ENCODE measurements at regions not wholly inside any gene's neighbourhood (a gene's known extent, or its start where the extent isn't known, plus 50 kb on each side); places are given as distances from the start of the nearest gene placed in this dataset.

- H3K27me3 ChIP-seq (ENCODE audit: control insufficient read depth in 3 of 3, insufficient read depth in 3 of 3, low read length in 2 of 3), result no peaks in the 10 kb centered on the region
- DNase-seq, result no peak
- no peak for ATAC-seq (ENCODE audit: insufficient read depth, low FRiP score)
- H3K27ac ChIP-seq (ENCODE audit: low read depth in 1 of 2, low read length in 1 of 2), result no peak overlapping the region
- H3K9ac ChIP-seq (ENCODE audit: insufficient read depth in 1 of 2, low read length in 2 of 2), result no peak overlapping the region
- TF ChIP-seq, protein P1, sequence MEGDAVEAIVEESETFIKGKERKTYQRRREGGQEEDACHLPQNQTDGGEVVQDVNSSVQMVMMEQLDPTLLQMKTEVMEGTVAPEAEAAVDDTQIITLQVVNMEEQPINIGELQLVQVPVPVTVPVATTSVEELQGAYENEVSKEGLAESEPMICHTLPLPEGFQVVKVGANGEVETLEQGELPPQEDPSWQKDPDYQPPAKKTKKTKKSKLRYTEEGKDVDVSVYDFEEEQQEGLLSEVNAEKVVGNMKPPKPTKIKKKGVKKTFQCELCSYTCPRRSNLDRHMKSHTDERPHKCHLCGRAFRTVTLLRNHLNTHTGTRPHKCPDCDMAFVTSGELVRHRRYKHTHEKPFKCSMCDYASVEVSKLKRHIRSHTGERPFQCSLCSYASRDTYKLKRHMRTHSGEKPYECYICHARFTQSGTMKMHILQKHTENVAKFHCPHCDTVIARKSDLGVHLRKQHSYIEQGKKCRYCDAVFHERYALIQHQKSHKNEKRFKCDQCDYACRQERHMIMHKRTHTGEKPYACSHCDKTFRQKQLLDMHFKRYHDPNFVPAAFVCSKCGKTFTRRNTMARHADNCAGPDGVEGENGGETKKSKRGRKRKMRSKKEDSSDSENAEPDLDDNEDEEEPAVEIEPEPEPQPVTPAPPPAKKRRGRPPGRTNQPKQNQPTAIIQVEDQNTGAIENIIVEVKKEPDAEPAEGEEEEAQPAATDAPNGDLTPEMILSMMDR (IDR thresholded peaks at IDR 0.05; ENCODE audit: control extremely low read depth, extremely low read depth), result no peak
- no peaks in the 10 kb centered on the region for H3K36me3 ChIP-seq (ENCODE audit: control insufficient read depth in 4 of 4, insufficient read depth in 4 of 4, low read length in 4 of 4)
- whole genome bisulfite sequencing, 2 donors, result 75 to 76% methylated on average over 1 of the region's 1 CpG
- H3K9me3 ChIP-seq (ENCODE audit: control insufficient read depth in 4 of 4, insufficient read depth in 3 of 4, low read length in 3 of 4), result no peaks in the 10 kb centered on the region
- H3K4me1 ChIP-seq (ENCODE audit: control insufficient read depth in 5 of 5, insufficient read depth in 5 of 5, low read length in 5 of 5), result no peaks in the 10 kb centered on the region
- no peak overlapping the region for H3K4me3 ChIP-seq
Measured at GRCh38 chr6:94414041-94414440, 994.7 kb upstream of the EPHA7 start.

- TF ChIP-seq, protein P1 (IDR thresholded peaks at IDR 0.05; ENCODE audit: control extremely low read depth, extremely low read depth), result no peak
- Histone ChIP-seq H3K36me3 (ENCODE audit: control insufficient read depth in 4 of 4, insufficient read depth in 4 of 4, low read length in 4 of 4) (no peaks in the 10 kb centered on the region), H3K4me1 (ENCODE audit: control insufficient read depth in 5 of 5, insufficient read depth in 5 of 5, low read length in 5 of 5) (no peaks in the 10 kb centered on the region), H3K9ac (ENCODE audit: insufficient read depth in 1 of 2, low read length in 2 of 2) (no peak overlapping the region), H3K27ac (ENCODE audit: low read depth in 1 of 2, low read length in 1 of 2) (no peak overlapping the region), H3K9me3 (ENCODE audit: control insufficient read depth in 4 of 4, insufficient read depth in 3 of 4, low read length in 3 of 4) (no peaks in the 10 kb centered on the region), H3K27me3 (ENCODE audit: control insufficient read depth in 3 of 3, insufficient read depth in 3 of 3, low read length in 2 of 3) (no peaks in the 10 kb centered on the region), H3K4me3 (no peak overlapping the region)
- DNase-seq (no peak), ATAC-seq (ENCODE audit: insufficient read depth, low FRiP score) (no peak)
- 36 to 38% methylated on average over 3 of the region's 3 CpGs for WGBS, 2 donors
Measured at GRCh38 chr6:94401311-94401710, 982.0 kb upstream of the EPHA7 start.

DNA sequence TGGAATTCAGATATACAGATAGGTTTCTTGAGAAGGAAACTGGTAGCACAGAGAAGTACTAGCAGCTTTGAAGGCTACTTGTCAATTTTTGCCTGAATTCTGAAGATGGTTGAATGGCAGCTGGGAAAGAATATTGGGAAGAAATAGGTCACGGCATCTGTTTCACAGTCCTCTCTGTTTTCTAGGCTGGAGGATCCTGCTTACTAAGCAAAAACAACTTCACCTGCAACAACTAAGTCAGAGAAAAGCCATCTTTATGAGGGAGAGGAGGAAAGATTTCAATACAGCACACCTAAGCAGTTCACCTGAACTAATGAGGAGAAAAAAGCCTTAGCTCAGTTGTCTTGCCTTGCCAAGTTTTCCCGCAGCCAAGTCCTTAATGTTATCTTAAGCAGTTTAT is 975.5 kb upstream of the EPHA7 start:
- no peak overlapping the region for H3K4me3 ChIP-seq
- no peak for DNase-seq
- no peak overlapping the region for H3K27ac ChIP-seq (ENCODE audit: low read depth in 1 of 2, low read length in 1 of 2)
- TF ChIP-seq, protein P1 (IDR thresholded peaks at IDR 0.05; ENCODE audit: control extremely low read depth, extremely low read depth), result no peak
- H3K4me1 ChIP-seq (ENCODE audit: control insufficient read depth in 5 of 5, insufficient read depth in 5 of 5, low read length in 5 of 5), result no peaks in the 10 kb centered on the region
- ATAC-seq (ENCODE audit: insufficient read depth, low FRiP score), result no peak
- WGBS, 2 donors, result 80 to 87% methylated on average over 2 of the region's 2 CpGs
- no peak overlapping the region for H3K9ac ChIP-seq (ENCODE audit: insufficient read depth in 1 of 2, low read length in 2 of 2)
- H3K27me3 ChIP-seq (ENCODE audit: control insufficient read depth in 3 of 3, insufficient read depth in 3 of 3, low read length in 2 of 3), result no peaks in the 10 kb centered on the region
- no peaks in the 10 kb centered on the region for H3K9me3 ChIP-seq (ENCODE audit: control insufficient read depth in 4 of 4, insufficient read depth in 3 of 4, low read length in 3 of 4)
- no peaks in the 10 kb centered on the region for H3K36me3 ChIP-seq (ENCODE audit: control insufficient read depth in 4 of 4, insufficient read depth in 4 of 4, low read length in 4 of 4)

GRCh38 chr6:94389218-94389617 is 969.9 kb upstream of the EPHA7 start:
- Histone ChIP-seq H3K4me3 (no peak overlapping the region), H3K9me3 (ENCODE audit: control insufficient read depth in 4 of 4, insufficient read depth in 3 of 4, low read length in 3 of 4) (no peaks in the 10 kb centered on the region), H3K4me1 (ENCODE audit: control insufficient read depth in 5 of 5, insufficient read depth in 5 of 5, low read length in 5 of 5) (no peaks in the 10 kb centered on the region), H3K36me3 (ENCODE audit: control insufficient read depth in 4 of 4, insufficient read depth in 4 of 4, low read length in 4 of 4) (no peaks in the 10 kb centered on the region), H3K27me3 (ENCODE audit: control insufficient read depth in 3 of 3, insufficient read depth in 3 of 3, low read length in 2 of 3) (no peaks in the 10 kb centered on the region), H3K9ac (ENCODE audit: insufficient read depth in 1 of 2, low read length in 2 of 2) (no peak overlapping the region), H3K27ac (ENCODE audit: low read depth in 1 of 2, low read length in 1 of 2) (no peak overlapping the region)
- DNase-seq, result no peak
- 66 to 83% methylated on average over 2 of the region's 2 CpGs for whole genome bisulfite sequencing, 2 donors
- no peak for ATAC-seq (ENCODE audit: insufficient read depth, low FRiP score)
- TF ChIP-seq, protein P1 (IDR thresholded peaks at IDR 0.05; ENCODE audit: control extremely low read depth, extremely low read depth), result no peak
